ENCODE measurements at regions not wholly inside any gene's neighbourhood (a gene's known extent, or its start where the extent isn't known, plus 50 kb on each side); places are given as distances from the start of the nearest gene placed in this dataset.

- DNase-seq (ENCODE audit: low read depth in 4 of 4, low spot score in 2 of 4): no peak
Measured at GRCh38 chr3:144129536-144130214, 158.1 kb downstream of the DIPK2A start.

- DNase-seq (ENCODE audit: low read depth in 4 of 4, low spot score in 2 of 4): no peak
Measured at GRCh38 chr3:144141074-144141473, 169.5 kb downstream of the DIPK2A start.

- no peak for DNase-seq (ENCODE audit: low read depth in 4 of 4, low spot score in 2 of 4)
Measured at GRCh38 chr3:144141496-144141895, 169.9 kb downstream of the DIPK2A start.

- DNase-seq (ENCODE audit: low read depth in 4 of 4, low spot score in 2 of 4): peak in 1 of 4 donors; percentile 13
Measured at GRCh38 chr3:144142151-144142840, 170.7 kb downstream of the DIPK2A start.

- DNase-seq (ENCODE audit: low read depth in 4 of 4, low spot score in 2 of 4): no peak
Measured at GRCh38 chr3:144148356-144148755, 176.7 kb downstream of the DIPK2A start.

- no peak for DNase-seq (ENCODE audit: low read depth in 4 of 4, low spot score in 2 of 4)
Measured at GRCh38 chr3:144151983-144152382, 180.4 kb downstream of the DIPK2A start.

- DNase-seq (ENCODE audit: low read depth in 4 of 4, low spot score in 2 of 4): no peak
Measured at GRCh38 chr3:144160627-144161026, 189.0 kb downstream of the DIPK2A start.

- DNase-seq (ENCODE audit: low read depth in 4 of 4, low spot score in 2 of 4): no peak
Measured at GRCh38 chr3:144162042-144162441, 190.4 kb downstream of the DIPK2A start.

GRCh38 chr3:144164352-144164751 lies 192.7 kb downstream of the DIPK2A start:
- DNase-seq (ENCODE audit: low read depth in 4 of 4, low spot score in 2 of 4): no peak

- no peak for DNase-seq (ENCODE audit: low read depth in 4 of 4, low spot score in 2 of 4)
Measured at GRCh38 chr3:144165482-144165881, 193.9 kb downstream of the DIPK2A start.

- no peak for DNase-seq (ENCODE audit: low read depth in 4 of 4, low spot score in 2 of 4)
Measured at GRCh38 chr3:144167634-144168033, 196.0 kb downstream of the DIPK2A start.

- DNase-seq (ENCODE audit: low read depth in 4 of 4, low spot score in 2 of 4): no peak
Measured at GRCh38 chr3:144173491-144173890, 201.9 kb downstream of the DIPK2A start.

- DNase-seq (ENCODE audit: low read depth in 4 of 4, low spot score in 2 of 4): no peak
Measured at GRCh38 chr3:144175644-144176425, 204.2 kb downstream of the DIPK2A start.

- no peak for DNase-seq (ENCODE audit: low read depth in 4 of 4, low spot score in 2 of 4)
Measured at GRCh38 chr3:144177649-144178048, 206.0 kb downstream of the DIPK2A start.

GRCh38 chr3:144178607-144179006 lies 207.0 kb downstream of the DIPK2A start:
- no peak for DNase-seq (ENCODE audit: low read depth in 4 of 4, low spot score in 2 of 4)

GRCh38 chr3:144181062-144181461 lies 209.4 kb downstream of the DIPK2A start:
- DNase-seq (ENCODE audit: low read depth in 4 of 4, low spot score in 2 of 4): no peak

GRCh38 chr3:144182501-144182900 lies 210.9 kb downstream of the DIPK2A start:
- DNase-seq (ENCODE audit: low read depth in 4 of 4, low spot score in 2 of 4): no peak

- no peak for DNase-seq (ENCODE audit: low read depth in 4 of 4, low spot score in 2 of 4)
Measured at GRCh38 chr3:144185276-144185675, 213.7 kb downstream of the DIPK2A start.

- no peak for DNase-seq (ENCODE audit: low read depth in 4 of 4, low spot score in 2 of 4)
Measured at GRCh38 chr3:144187531-144188210, 216.0 kb downstream of the DIPK2A start.

GRCh38 chr3:144189044-144189443 lies 217.4 kb downstream of the DIPK2A start:
- no peak for DNase-seq (ENCODE audit: low read depth in 4 of 4, low spot score in 2 of 4)

- DNase-seq (ENCODE audit: low read depth in 4 of 4, low spot score in 2 of 4): no peak
Measured at GRCh38 chr3:144197116-144197515, 225.5 kb downstream of the DIPK2A start.
